Kidney epithelial cell (primary cell): ENCODE measurements at regions not wholly inside any gene's neighbourhood (a gene's known extent, or its start where the extent isn't known, plus 50 kb on each side); places are given as distances from the start of the nearest gene placed in this dataset.

Source experiments
- DNase-seq: peaks from one replicate; pipeline ENCODE4 v3.0.0-alpha.2; 2010; ENCODE audit warnings: low read depth
- H3K27me3 ChIP-seq: 2 replicates; pipeline ENCODE4 v1.6.0; 2011; ENCODE audit warnings: low read length; ENCODE audit not compliant: control insufficient read depth, insufficient read depth
- H3K36me3 ChIP-seq: 2 replicates; pipeline ENCODE4 v1.5.1; 2011; ENCODE audit warnings: low read length; ENCODE audit not compliant: control insufficient read depth, insufficient read depth
- H3K4me3 ChIP-seq: 2 replicates; pipeline ENCODE4 v1.5.1; 2011; ENCODE audit warnings: low read depth, mild to moderate bottlenecking, control low read depth, low read length
- TF ChIP-seq, protein P1 (sequence below): IDR thresholded peaks from 2 replicates; pipeline ENCODE4 v1.5.1; 2011; ENCODE audit warnings: mild to moderate bottlenecking, moderate library complexity, low read length, control low read depth, inconsistent platforms; ENCODE audit not compliant: insufficient read depth, poor library complexity, severe bottlenecking

DNA sequence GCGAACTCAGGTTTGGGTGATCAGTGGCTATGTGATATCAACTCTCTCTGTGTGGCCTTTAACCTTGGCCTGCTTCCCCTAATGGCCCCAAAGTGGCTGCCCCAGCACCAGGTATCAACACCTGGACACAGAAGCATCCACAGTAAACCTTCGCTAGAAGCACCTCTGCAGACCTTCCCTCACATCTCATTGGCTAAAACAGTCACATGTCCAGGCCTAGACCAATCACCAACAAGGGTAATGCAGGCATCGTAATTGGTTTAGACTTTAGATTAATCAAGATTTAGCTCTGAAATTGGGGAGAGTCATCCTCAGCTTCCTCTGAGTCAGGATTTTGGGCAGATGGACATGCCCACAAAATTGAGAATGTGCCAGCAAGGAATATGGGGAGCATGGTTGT, 92.5 kb upstream of the MYL2 start:
- H3K27me3 ChIP-seq: no peaks in the 10 kb centered on the region
- DNase-seq: no peak
- no peaks in the 10 kb centered on the region for H3K36me3 ChIP-seq
- TF ChIP-seq, protein P1, sequence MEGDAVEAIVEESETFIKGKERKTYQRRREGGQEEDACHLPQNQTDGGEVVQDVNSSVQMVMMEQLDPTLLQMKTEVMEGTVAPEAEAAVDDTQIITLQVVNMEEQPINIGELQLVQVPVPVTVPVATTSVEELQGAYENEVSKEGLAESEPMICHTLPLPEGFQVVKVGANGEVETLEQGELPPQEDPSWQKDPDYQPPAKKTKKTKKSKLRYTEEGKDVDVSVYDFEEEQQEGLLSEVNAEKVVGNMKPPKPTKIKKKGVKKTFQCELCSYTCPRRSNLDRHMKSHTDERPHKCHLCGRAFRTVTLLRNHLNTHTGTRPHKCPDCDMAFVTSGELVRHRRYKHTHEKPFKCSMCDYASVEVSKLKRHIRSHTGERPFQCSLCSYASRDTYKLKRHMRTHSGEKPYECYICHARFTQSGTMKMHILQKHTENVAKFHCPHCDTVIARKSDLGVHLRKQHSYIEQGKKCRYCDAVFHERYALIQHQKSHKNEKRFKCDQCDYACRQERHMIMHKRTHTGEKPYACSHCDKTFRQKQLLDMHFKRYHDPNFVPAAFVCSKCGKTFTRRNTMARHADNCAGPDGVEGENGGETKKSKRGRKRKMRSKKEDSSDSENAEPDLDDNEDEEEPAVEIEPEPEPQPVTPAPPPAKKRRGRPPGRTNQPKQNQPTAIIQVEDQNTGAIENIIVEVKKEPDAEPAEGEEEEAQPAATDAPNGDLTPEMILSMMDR: no peak
- no peak overlapping the region for H3K4me3 ChIP-seq

DNA sequence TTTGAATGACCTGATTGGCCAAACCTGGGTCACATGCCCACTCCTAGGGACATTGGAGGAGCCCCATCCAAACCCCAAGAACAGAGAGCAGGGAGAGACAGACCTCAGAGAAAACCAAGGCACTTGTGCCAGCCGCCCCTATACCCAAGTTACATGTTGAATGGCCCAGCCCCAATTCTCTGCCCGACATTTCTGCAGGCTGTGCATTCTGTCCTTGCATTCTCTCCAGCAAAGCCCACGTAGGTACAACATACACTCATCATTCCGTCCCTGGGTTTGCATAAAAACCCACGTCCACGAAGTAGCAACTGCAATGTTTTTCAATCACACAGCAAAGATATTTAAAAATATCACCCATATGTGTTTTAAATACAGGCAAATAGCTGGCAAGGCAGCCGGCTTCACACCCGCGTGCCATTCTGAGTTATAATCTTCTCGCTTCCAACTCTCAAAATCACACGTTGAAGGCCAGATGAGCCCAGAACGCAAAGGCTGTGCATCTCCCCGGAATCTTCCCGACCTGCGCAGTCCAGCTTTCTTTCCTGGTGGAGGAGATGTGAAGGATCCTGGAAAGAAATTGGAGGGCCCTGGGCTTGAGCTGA, 91.7 kb upstream of the MYL2 start:
- Histone ChIP-seq H3K27me3 (no peaks in the 10 kb centered on the region), H3K36me3 (no peaks in the 10 kb centered on the region), H3K4me3 (no peak overlapping the region)
- TF ChIP-seq, protein P1: no peak
- no peak for DNase-seq

DNA sequence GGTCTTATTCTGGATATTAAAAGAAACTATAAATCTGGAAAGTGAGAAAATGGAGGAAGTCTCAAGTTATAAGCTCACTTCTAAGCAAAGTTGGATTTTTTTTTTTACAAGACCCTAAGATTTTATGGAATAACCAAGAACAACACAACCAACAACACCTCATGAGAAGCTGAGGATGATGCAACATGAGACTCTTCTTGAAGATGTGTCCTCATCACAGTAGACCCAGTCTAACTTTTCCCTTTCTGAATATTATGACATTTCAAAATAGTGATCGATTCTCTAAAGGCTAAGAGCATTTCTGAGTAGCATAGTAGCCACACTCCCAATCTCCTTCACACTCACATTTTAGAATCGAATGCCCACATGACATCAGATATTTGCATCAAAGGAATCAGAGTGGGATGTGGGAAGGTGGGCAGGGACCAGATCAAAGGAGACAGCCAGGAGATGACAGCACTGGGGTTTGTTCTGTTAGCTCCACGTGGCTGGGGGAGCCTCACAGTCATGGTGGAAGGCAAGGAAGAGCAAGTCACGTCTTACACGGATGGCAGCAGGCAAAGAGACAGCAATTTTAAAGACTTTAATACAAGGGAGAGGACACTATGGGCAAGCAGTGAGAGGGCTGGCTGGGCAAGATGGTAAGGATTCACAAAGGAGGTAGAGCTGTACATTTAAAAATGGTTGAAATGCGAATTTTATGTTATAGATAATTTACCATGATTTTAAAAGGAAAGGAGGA, 90.7 kb upstream of the MYL2 start:
- Histone ChIP-seq H3K27me3 (no peaks in the 10 kb centered on the region), H3K4me3 (no peak overlapping the region), H3K36me3 (no peaks in the 10 kb centered on the region)
- TF ChIP-seq, protein P1: no peak
- DNase-seq: no peak

DNA sequence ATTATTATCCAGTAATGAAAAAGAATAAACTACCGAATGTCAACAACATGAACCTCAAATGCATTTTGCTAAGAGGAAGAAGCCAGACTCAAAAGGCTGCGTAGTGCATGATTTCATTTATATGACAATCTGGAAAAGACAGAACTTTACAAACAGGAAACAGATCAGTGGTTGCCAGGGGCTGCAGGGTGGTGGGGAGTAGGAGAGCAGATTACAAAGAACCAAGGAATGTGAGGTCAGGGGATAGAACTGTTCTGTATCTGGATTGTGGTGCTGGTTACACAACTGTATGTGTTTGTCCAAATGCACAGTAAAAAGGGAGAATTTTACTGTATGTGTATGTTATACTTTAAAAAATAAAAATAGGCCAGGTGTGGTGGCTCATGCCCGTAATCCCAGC, 89.7 kb upstream of the MYL2 start:
- DNase-seq: no peak
- TF ChIP-seq, protein P1: no peak
- Histone ChIP-seq H3K4me3 (no peak overlapping the region), H3K36me3 (no peaks in the 10 kb centered on the region), H3K27me3 (no peaks in the 10 kb centered on the region)

DNA sequence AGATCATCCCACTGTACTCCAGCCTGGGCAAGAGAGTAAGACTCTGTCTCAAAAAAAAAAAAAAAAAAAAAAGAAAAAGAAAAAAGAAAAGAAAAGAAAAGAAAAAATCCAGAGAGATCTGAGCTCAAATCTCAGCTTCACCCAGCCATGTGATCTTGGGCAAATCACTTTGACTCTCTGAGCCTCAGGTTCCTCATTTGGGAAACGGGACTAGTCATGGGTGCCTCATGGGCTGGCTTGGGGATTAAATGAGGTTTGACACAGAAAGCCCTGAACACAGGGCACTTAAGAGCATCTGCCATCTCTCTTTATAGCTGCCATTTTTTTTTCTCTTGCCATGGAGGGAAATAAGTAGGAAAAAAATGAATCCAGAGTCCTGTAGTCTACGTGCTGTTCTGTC, 86.2 kb upstream of the MYL2 start:
- TF ChIP-seq, protein P1: no peak
- H3K27me3 ChIP-seq: no peaks in the 10 kb centered on the region
- DNase-seq: no peak
- H3K36me3 ChIP-seq: no peaks in the 10 kb centered on the region
- H3K4me3 ChIP-seq: no peak overlapping the region

DNA sequence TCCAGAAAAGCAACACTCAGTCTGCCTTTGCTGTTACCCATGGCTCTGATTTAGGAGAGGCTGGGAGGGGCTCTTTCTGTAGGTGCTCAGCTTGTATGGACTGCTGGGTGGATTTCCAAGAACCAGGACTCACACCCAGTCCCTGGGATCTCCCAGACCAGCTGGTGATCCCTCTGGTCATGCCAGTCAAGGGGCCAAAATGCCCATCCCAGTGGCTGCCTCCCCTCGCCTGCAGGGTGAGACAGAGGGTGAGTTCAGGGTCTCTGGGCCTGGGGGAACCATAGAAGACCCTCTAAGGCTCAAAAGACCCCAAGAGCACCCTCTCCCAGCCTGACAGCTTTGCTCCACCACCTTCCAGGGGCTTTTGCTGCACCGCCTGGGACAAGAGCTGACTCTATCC, 78.6 kb upstream of the MYL2 start:
- TF ChIP-seq, protein P1: no peak
- Histone ChIP-seq H3K36me3 (no peaks in the 10 kb centered on the region), H3K4me3 (no peak overlapping the region), H3K27me3 (no peaks in the 10 kb centered on the region)
- no peak for DNase-seq
